ENCODE measurements at regions not wholly inside any gene's neighbourhood (a gene's known extent, or its start where the extent isn't known, plus 50 kb on each side); places are given as distances from the start of the nearest gene placed in this dataset.
"Not testable (repeated sequence)": the region's sequence is repeated elsewhere in the genome, so short reads cannot be mapped to it uniquely, and the experiment has no call there.

GRCh38 chr7:148514236-148514635, 76.3 kb upstream of the C7orf33 start:
- DNase-seq (ENCODE audit: low read depth): no peak

- no peak for DNase-seq (ENCODE audit: low read depth)
Measured at GRCh38 chr7:148515237-148515636, 75.3 kb upstream of the C7orf33 start.

GRCh38 chr7:148515728-148516695, 74.6 kb upstream of the C7orf33 start:
- no peak for DNase-seq (ENCODE audit: low read depth)

- DNase-seq (ENCODE audit: low read depth): not testable (repeated sequence)
Measured at GRCh38 chr7:148519386-148519785, 71.2 kb upstream of the C7orf33 start.

- no peak for DNase-seq (ENCODE audit: low read depth)
Measured at GRCh38 chr7:148521271-148521670, 69.3 kb upstream of the C7orf33 start.

- DNase-seq (ENCODE audit: low read depth): no peak
Measured at GRCh38 chr7:148523550-148523949, 67.0 kb upstream of the C7orf33 start.

GRCh38 chr7:148524479-148525224, 65.9 kb upstream of the C7orf33 start:
- DNase-seq (ENCODE audit: low read depth): no peak

GRCh38 chr7:148527717-148528168, 62.8 kb upstream of the C7orf33 start:
- peak; percentile 16 for DNase-seq (ENCODE audit: low read depth)

GRCh38 chr7:148535217-148535616, 55.3 kb upstream of the C7orf33 start:
- DNase-seq (ENCODE audit: low read depth): no peak

GRCh38 chr7:148537435-148537834, 53.1 kb upstream of the C7orf33 start:
- DNase-seq (ENCODE audit: low read depth): no peak

GRCh38 chr7:148540041-148540738, 50.4 kb upstream of the C7orf33 start:
- peak; percentile 26 for DNase-seq (ENCODE audit: low read depth)
